C4-2B (cell line): ENCODE measurements at regions not wholly inside any gene's neighbourhood (a gene's known extent, or its start where the extent isn't known, plus 50 kb on each side); places are given as distances from the start of the nearest gene placed in this dataset.

Experiments
- CTCF ChIP-seq: fragments of 450-650 bp; conservative IDR thresholded peaks from 2 replicates; pipeline ENCODE4 v1.5.1; 2017; ENCODE audit warnings: mild to moderate bottlenecking
- ZFX ChIP-seq: fragments of 450-650 bp; IDR thresholded peaks from 2 replicates; pipeline ENCODE4 v1.6.1; 2017

GRCh38 chr14:80428171-80428570 is 216.9 kb upstream of the DIO2 start:
- no peak for TF ChIP-seq CTCF
- TF ChIP-seq ZFX = no peak
